Astrocyte (in vitro differentiated cells and primary cell): ENCODE measurements at regions not wholly inside any gene's neighbourhood (a gene's known extent, or its start where the extent isn't known, plus 50 kb on each side); places are given as distances from the start of the nearest gene placed in this dataset.

Experiments used
- EZH2 ChIP-seq: IDR thresholded peaks from 2 replicates; pipeline ENCODE4 v1.6.1; 2012; ENCODE audit warnings: mild to moderate bottlenecking, low read length, inconsistent platforms; ENCODE audit not compliant: insufficient read depth
- TF ChIP-seq, protein P1 (sequence below): IDR thresholded peaks from 2 replicates; pipeline ENCODE4 v1.5.1; 2011; ENCODE audit warnings: low read depth, mild to moderate bottlenecking, inconsistent platforms, low read length, moderate library complexity; ENCODE audit not compliant: insufficient read depth

DNA sequence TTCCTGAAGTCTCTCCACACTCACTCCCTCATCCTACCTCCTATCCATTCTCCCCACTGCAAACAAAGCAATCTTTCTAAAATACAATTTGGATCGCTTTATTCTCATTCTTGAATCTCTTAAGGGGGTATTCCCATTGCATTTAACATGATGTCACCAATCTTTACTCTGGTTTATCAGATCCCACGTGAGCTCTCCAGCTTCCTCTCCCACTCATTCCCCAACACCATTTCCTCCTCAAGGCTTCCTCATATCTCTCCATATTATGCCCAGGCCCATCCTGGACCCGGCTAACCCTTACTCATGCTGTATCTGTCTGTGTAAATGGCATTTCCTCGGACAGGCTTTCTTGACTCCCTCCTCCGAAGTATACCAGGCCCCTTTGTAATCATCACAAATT, 165.0 kb downstream of the CD47 start:
- TF ChIP-seq, protein P1, sequence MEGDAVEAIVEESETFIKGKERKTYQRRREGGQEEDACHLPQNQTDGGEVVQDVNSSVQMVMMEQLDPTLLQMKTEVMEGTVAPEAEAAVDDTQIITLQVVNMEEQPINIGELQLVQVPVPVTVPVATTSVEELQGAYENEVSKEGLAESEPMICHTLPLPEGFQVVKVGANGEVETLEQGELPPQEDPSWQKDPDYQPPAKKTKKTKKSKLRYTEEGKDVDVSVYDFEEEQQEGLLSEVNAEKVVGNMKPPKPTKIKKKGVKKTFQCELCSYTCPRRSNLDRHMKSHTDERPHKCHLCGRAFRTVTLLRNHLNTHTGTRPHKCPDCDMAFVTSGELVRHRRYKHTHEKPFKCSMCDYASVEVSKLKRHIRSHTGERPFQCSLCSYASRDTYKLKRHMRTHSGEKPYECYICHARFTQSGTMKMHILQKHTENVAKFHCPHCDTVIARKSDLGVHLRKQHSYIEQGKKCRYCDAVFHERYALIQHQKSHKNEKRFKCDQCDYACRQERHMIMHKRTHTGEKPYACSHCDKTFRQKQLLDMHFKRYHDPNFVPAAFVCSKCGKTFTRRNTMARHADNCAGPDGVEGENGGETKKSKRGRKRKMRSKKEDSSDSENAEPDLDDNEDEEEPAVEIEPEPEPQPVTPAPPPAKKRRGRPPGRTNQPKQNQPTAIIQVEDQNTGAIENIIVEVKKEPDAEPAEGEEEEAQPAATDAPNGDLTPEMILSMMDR, result no peak
- no peak for TF ChIP-seq EZH2
